Hepatocyte (in vitro differentiated cells): ENCODE measurements at regions not wholly inside any gene's neighbourhood (a gene's known extent, or its start where the extent isn't known, plus 50 kb on each side); places are given as distances from the start of the nearest gene placed in this dataset.
"Not testable (repeated sequence)": the region's sequence is repeated elsewhere in the genome, so short reads cannot be mapped to it uniquely, and the experiment has no call there.

Experiments used
- DNase-seq: peaks from one replicate; pipeline ENCODE4 v3.0.0-alpha.2; 2016; ENCODE audit warnings: low spot score
- H2AFZ ChIP-seq: fragments of 200-600 bp; sonication (generic); 2 replicates; pipeline ENCODE4 v1.6.0; 2016; ENCODE audit warnings: antibody characterized with exemption, mild to moderate bottlenecking
- H3K27ac ChIP-seq: fragments of 200-600 bp; sonication (generic); 2 replicates; pipeline ENCODE4 v1.5.1; 2016; ENCODE audit warnings: mild to moderate bottlenecking
- H3K27me3 ChIP-seq: fragments of 200-600 bp; sonication (generic); 2 replicates; pipeline ENCODE4 v1.6.1; 2016
- H3K36me3 ChIP-seq: fragments of 200-600 bp; sonication (generic); replicated peaks from 2 replicates; pipeline ENCODE4 v1.5.1; 2016; ENCODE audit warnings: low read depth; ENCODE audit not compliant: insufficient read depth
- H3K4me1 ChIP-seq: fragments of 200-600 bp; sonication (generic); 2 replicates; pipeline ENCODE4 v1.5.1; 2016; ENCODE audit warnings: mild to moderate bottlenecking, moderate library complexity; ENCODE audit not compliant: insufficient read depth
- H3K4me2 ChIP-seq: fragments of 200-600 bp; sonication (generic); 2 replicates; pipeline ENCODE4 v1.6.0; 2016
- H3K4me3 ChIP-seq: fragments of 200-600 bp; sonication (generic); 2 replicates; pipeline ENCODE4 v1.5.1; 2016; ENCODE audit warnings: mild to moderate bottlenecking
- H3K79me2 ChIP-seq: fragments of 200-600 bp; sonication (generic); 2 replicates; pipeline ENCODE4 v1.6.0; 2017; ENCODE audit warnings: mild to moderate bottlenecking
- H3K9me2 ChIP-seq: fragments of 200-600 bp; sonication (generic); replicated peaks from 2 replicates; pipeline ENCODE4 v1.6.0; 2017; ENCODE audit warnings: mild to moderate bottlenecking; ENCODE audit not compliant: insufficient read depth
- H3K9me3 ChIP-seq: fragments of 200-600 bp; sonication (generic); 2 replicates; pipeline ENCODE4 v1.5.1; 2016; ENCODE audit warnings: low read depth, mild to moderate bottlenecking
- H4K20me1 ChIP-seq: fragments of 200-600 bp; sonication (generic); 2 replicates; pipeline ENCODE4 v1.6.0; 2016; ENCODE audit warnings: mild to moderate bottlenecking; ENCODE audit not compliant: insufficient read depth, poor library complexity, severe bottlenecking
- EZH2 ChIP-seq: fragments of 200-600 bp; sonication (generic); IDR thresholded peaks from 2 replicates; pipeline ENCODE4 v1.6.1; 2016; ENCODE audit warnings: antibody characterized with exemption, mild to moderate bottlenecking, borderline replicate concordance
- EZH2phosphoT487 ChIP-seq: fragments of 200-600 bp; sonication (generic); IDR thresholded peaks from one replicate; pipeline ENCODE4 v1.6.1; 2018; ENCODE audit warnings: antibody characterized with exemption, mild to moderate bottlenecking, low read depth, moderate library complexity; ENCODE audit not compliant: unreplicated experiment, severe bottlenecking
- WGBS: methylation state at CpG from one replicate; pipeline ENCODE4 v1.1.6; 2016; ENCODE audit warnings: low lambda C conversion rate; ENCODE audit errors: missing lambda C conversion rate; 5-methylcytosine and 5-hydroxymethylcytosine counted together
- TF ChIP-seq, protein P1 (sequence below): fragments of 200-600 bp; sonication (generic); IDR thresholded peaks from 2 replicates; pipeline ENCODE4 v1.5.1; 2016; ENCODE audit warnings: antibody characterized with exemption, mild to moderate bottlenecking; ENCODE audit not compliant: poor library complexity

DNA sequence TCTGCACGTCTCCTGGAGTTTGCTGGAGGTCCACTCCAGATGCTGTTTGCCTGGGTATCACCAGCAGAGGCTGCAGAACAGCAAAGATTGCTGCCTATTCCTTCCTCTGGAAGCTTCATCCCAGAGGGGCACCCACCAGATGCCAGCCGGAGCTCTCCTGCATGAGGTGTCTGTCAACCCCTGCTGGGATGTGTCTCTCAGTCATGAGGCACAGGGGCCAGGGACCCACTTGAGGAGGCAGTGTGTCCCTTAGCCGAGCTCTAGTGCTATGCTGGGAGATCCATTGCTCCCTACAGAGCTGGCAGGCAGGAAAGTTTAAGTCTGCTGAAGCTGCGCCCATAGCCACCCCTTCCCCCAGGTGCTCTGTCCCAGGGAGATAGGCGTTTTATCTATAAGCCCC lies 178.3 kb upstream of the KCNH7 start:
- H3K4me3 ChIP-seq, H3K4me2 ChIP-seq, H3K36me3 ChIP-seq, H3K27ac ChIP-seq, H3K79me2 ChIP-seq, DNase-seq, H2AFZ ChIP-seq, H3K9me3 ChIP-seq, H3K9me2 ChIP-seq, H3K27me3 ChIP-seq, H3K4me1 ChIP-seq, H4K20me1 ChIP-seq: not testable (repeated sequence)
- 80% methylated on average over 5 of the region's 5 CpGs for WGBS

DNA sequence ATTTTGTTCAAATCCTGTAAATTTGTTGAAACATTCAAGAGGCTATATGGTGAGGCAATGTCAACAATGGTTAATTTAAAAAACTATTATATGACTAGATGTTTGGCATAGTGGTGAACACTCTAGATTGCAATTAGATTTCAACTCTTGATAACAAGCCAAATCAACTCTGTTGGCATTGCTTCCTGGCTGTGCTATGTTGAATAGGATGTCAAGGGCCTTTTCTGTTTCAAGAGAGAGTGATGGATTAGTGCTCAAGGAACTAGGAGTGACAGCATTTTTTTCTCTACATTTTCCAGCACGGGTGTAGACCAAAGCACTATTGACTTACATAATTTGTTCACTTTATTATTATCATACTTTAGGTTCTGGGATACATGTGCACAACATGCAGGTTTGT lies 172.4 kb upstream of the KCNH7 start:
- no peaks in the 10 kb centered on the region for H3K79me2 ChIP-seq
- no peaks in the 10 kb centered on the region for H3K9me3 ChIP-seq
- H3K4me1 ChIP-seq: no peaks in the 10 kb centered on the region
- WGBS: 55% methylated on average over 1 of the region's 1 CpG
- H3K27ac ChIP-seq: no peak overlapping the region
- DNase-seq: no peak
- no peaks in the 10 kb centered on the region for H3K36me3 ChIP-seq
- no peaks in the 10 kb centered on the region for H3K9me2 ChIP-seq
- no peaks in the 10 kb centered on the region for H4K20me1 ChIP-seq
- H3K27me3 ChIP-seq: no peaks in the 10 kb centered on the region
- H2AFZ ChIP-seq: no peak overlapping the region
- no peak for TF ChIP-seq EZH2phosphoT487
- TF ChIP-seq, protein P1, sequence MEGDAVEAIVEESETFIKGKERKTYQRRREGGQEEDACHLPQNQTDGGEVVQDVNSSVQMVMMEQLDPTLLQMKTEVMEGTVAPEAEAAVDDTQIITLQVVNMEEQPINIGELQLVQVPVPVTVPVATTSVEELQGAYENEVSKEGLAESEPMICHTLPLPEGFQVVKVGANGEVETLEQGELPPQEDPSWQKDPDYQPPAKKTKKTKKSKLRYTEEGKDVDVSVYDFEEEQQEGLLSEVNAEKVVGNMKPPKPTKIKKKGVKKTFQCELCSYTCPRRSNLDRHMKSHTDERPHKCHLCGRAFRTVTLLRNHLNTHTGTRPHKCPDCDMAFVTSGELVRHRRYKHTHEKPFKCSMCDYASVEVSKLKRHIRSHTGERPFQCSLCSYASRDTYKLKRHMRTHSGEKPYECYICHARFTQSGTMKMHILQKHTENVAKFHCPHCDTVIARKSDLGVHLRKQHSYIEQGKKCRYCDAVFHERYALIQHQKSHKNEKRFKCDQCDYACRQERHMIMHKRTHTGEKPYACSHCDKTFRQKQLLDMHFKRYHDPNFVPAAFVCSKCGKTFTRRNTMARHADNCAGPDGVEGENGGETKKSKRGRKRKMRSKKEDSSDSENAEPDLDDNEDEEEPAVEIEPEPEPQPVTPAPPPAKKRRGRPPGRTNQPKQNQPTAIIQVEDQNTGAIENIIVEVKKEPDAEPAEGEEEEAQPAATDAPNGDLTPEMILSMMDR: no peak
- no peak overlapping the region for H3K4me2 ChIP-seq
- H3K4me3 ChIP-seq: no peak overlapping the region

DNA sequence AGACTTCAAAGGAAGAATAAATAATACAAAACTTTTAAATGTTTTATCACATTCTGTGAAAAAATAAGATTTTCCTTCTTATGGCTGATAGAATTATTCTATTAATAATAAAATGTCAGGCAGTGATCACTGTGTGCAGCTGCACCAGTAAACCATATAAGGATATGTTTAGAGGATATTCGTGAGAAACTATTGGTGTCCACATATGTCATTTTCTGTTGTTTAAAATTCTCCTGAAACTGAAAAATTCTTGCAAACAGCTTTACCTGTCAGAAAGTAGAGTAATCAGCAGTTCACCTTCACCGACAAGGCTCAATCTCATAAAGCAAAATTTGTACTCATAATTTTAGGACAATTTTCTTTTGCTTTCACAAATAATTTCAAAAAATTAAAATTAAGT lies 170.1 kb upstream of the KCNH7 start:
- TF ChIP-seq EZH2: no peak
- TF ChIP-seq, protein P1: no peak
- no peak for TF ChIP-seq EZH2phosphoT487

DNA sequence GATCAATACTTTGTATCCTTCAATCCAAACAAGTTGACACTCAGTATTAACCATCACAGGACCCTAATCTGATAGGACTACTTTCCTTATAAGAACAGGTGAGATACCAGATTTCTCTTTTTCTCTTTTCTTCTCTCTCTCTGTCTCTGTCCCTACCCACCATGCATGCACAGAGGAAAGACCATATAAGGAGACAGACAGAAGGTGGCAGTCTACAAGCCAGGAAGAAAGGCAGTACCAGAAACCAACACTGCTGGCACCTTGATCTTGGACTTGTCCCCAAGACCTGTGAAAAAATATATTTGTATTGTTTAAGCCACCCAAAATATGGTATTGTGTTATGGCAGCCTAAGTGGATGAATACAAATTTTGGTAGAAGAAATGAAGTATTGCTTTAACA lies 156.2 kb upstream of the KCNH7 start:
- TF ChIP-seq, protein P1: no peak
- TF ChIP-seq EZH2 (no peak), EZH2phosphoT487 (no peak)
- H3K79me2 ChIP-seq: no peaks in the 10 kb centered on the region
- no peaks in the 10 kb centered on the region for H3K9me3 ChIP-seq
- H3K4me3 ChIP-seq: no peak overlapping the region
- no peaks in the 10 kb centered on the region for H3K27me3 ChIP-seq
- no peak overlapping the region for H3K4me2 ChIP-seq
- no peaks in the 10 kb centered on the region for H3K36me3 ChIP-seq
- H3K9me2 ChIP-seq: no peaks in the 10 kb centered on the region
- no peaks in the 10 kb centered on the region for H4K20me1 ChIP-seq
- H2AFZ ChIP-seq: no peak overlapping the region
- no peak for DNase-seq
- no peak overlapping the region for H3K27ac ChIP-seq
- no peaks in the 10 kb centered on the region for H3K4me1 ChIP-seq

More for the DNA sequence above, 170.1 kb upstream of the KCNH7 start:
- no peaks in the 10 kb centered on the region for H3K27me3 ChIP-seq
- H3K4me2 ChIP-seq: no peak overlapping the region
- 90% methylated on average over 2 of the region's 2 CpGs for WGBS
- no peaks in the 10 kb centered on the region for H3K36me3 ChIP-seq
- no peaks in the 10 kb centered on the region for H3K9me3 ChIP-seq
- H3K4me1 ChIP-seq: no peaks in the 10 kb centered on the region
- H3K9me2 ChIP-seq: no peaks in the 10 kb centered on the region
- no peak for DNase-seq
- no peaks in the 10 kb centered on the region for H4K20me1 ChIP-seq
- H3K79me2 ChIP-seq: no peaks in the 10 kb centered on the region
- H3K4me3 ChIP-seq: no peak overlapping the region
- no peak overlapping the region for H2AFZ ChIP-seq
- no peak overlapping the region for H3K27ac ChIP-seq
